Right ventricle myocardium superior (tissue), 1 donor: ENCODE measurements at regions not wholly inside any gene's neighbourhood (a gene's known extent, or its start where the extent isn't known, plus 50 kb on each side); places are given as distances from the start of the nearest gene placed in this dataset.

Experiments
- ATAC-seq: fragments of 200-7000 bp; cut with Tn5 transposase; one replicate; pipeline ENCODE4 v1.9.1; 2020; ENCODE audit warnings: mild to moderate bottlenecking; ENCODE audit not compliant: poor library complexity
- DNase-seq: peaks from one replicate; pipeline ENCODE4 v3.0.0-alpha.2; 2020
- intact Hi-C: fragments of 100-400 bp; cut with DNase I; formaldehyde crosslinking; loops from one replicate; pipeline ENCODE4 v1.11.2; 2022
- donor health status: DM: no; HTN: yes; CAD: no; lungs with severe emphysema.

DNA sequence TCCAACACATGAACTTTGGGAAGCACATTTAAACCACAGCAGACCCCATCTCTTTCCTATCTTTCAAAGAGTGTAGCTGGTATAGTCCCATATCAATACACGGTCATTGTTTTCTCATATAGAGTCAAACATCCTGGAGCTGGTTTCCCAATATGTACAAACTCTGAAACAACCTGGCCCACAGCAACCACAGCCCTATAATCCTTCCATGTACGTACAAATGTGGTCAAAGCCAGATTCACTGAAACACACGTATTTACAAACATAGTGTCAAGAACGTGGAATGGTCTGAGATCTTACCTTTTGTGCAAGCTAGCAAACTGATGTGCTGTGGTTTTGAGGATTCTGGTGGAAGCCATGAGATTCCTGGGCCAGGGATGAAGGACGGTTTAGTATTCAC is 97.3 kb downstream of the HS1BP3 start:
- intact Hi-C loops = no loop called here
- DNase-seq = no peak
- ATAC-seq = no peak

DNA sequence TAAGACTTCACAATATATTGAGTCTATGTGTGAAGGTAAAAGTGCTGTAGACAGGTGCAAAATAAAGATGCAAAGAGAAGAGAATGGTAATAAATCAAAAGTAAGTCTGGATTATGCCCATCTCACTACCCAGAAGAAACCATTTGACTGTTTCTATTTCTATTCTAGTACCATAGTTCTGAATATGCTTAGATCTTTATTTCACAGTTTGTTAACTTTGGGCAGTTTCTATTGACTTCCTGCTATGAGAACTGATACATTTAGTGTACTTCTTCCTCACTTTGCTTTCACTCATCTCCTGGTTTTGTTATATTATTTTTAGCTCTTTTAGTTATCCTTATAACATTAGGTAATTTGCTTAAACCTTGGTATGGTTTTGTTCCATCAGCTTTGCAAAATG is 94.9 kb downstream of the HS1BP3 start:
- intact Hi-C loops = no loop called here
- DNase-seq (no peak), ATAC-seq (no peak)

DNA sequence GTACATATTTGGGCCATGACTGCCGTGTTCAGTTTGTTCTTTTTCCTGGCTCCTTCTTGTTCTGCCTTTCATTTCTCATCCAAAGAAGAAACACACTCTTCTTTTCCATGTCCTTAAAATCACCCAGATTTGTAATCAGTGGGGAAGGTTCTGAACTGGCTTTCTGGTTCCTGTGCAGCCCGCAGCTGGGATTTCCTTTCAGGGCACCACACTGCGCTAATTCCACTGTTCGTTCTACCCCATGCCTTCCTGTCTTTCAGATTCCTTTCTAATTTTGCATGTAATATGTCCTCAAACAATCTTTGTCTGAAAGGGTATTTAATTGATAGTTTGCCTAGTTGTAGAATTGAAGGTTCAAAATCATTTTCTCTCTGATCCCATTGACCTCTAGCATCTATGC is 94.1 kb downstream of the HS1BP3 start:
- intact Hi-C loops = no loop called here
- no peak for ATAC-seq
- DNase-seq = no peak

DNA sequence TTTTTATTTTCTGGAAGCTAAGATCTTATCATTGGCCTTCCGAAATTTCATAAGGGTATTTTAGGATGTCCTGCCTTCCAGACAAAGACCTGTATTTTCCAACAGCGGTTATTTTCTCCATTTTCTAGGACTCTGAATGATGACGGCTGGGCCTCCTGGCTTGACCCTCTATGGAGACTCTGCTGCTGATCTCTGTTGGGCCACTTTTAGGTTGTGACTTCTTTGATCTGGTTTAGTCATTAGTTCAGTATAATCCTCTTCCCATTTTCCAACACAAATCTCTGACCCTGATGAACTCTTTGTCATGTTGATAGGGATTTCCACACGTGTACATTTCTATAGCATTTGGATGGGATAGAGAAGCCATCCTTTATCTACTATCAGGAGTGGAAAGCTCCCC is 93.7 kb downstream of the HS1BP3 start:
- intact Hi-C loops = no loop called here
- ATAC-seq (no peak), DNase-seq (no peak)

DNA sequence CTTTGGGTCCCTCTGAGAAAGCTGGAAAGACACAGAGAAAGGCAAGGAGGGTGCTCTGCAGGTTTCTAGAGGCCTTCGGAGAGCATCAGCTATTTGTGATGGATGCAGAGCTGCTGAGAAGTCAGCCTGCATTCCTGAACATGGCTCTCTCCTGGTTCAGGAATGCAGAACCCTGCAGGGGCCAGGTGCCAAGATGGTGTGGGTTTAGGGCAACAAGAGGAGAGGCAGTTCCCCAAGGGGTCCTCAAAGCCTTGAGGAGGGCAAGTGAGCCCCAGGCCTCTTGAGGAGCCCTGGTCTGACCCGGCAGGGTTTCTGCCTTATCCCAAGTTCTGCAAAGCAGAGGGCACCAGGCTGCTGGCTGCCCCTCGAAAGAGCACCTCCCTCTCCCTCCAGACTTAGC is 93.3 kb downstream of the HS1BP3 start:
- no peak for ATAC-seq
- no peak for DNase-seq
- intact Hi-C loops = no loop called here

DNA sequence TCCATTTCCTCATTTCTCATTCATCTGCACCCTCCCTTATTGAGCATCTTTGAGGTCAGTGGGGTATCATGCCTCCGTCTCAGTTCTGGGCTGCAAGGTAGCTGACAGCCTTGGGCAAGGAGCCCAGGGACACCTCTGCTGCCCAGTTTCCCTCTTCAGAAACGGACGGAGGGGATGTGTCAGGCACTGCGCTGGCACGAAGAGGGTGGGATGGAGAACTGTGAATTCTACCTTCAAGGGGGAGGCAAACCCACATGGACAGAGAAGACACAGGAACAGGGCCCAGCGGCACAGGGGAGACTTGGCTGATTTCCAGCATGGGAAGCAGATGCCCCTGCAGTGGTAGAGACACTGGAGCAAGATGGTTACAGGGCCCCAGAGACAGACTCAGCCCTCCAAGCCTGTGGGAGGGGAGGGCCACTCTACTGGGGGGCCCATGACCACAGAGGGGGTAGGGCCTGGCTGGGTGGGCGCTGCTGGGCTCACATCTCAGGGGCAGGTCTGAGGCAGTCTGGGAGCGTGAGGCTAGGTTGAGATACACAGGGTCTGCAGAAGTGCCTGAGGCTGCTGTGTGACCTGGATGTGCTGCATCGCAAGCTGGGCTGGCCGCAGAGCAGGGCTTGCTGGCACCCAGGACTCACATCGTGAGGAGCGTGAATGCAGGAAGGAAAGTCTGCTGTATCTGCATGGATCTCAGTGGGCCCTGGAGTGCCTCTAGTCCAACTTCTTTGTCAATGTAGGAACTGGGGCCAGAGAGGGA is 92.3 kb downstream of the HS1BP3 start:
- intact Hi-C loops = no loop called here
- DNase-seq (no peak), ATAC-seq (no peak)

DNA sequence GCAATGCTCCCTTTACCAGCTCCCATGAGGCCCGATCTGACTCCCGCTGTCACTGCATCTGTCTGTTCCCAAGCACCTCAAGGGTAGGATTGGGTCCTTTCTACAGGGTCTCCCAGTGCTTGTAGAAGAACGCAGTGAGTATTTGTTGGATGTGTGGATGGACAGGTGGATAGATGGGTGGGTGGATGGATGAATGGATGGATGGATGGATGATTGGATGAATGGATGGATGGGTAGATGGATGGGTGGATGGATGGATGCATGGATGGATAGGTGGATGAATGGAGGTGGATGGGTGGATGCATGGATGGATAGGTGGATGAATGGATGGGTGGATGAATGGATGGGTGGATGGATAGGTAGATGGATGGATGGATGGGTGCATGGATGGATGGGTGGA is 91.6 kb downstream of the HS1BP3 start:
- intact Hi-C loops = no loop called here
- DNase-seq = no peak
- ATAC-seq = no peak

DNA sequence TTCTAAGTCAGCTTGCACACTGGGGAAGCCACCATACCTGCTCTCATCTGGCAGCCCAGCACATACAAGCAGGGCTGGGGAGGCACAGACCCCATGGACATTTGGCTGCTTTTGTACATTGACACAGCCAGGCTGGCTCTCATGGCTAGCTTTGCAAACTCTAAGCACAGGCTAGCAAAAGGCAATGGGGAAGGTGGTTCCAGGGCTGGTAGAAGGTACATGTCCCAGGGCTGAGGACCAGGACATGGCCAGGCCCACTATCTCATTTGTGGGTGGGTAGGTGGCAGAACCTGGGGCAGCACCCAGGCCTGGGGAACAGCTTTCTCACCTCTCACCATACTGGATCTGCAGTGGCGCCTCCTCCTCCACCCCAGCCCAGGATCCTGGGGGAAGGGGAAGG is 90.9 kb downstream of the HS1BP3 start:
- no peak for ATAC-seq
- DNase-seq = no peak
- intact Hi-C loops = no loop called here

DNA sequence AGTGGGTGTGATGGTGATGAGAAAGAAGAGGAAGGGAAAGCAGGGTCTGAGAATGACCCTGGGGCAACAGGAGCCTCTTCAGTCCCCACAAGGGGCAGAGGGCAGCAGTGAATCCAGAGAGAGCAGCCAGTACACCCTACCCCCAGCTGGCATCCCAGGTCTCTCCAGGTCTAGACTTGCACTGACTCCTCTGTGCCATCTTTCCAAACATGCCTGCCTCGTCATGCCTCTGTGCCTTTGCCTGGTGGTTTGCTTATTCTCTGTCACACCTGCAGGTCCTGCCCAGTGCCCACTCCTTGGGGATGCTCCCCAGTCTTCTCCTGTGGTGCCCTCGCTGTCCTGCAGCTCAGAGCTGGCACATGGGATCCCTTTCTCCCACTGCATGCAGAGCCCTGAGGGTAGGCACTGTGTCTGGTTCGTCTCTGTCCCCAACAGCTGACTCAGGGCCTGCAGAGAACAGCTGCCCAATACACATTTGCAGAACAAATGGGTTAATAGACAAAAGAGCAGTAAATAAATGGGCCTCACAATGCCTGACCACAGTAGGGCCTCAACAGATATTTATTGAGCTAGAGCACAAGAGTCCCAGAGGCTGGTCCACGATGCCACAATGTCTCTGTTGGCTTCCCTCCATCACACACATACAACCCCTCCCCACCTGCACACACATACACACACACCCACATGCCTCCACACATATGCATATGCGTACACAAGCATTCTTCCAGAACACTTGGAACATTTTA is 89.8 kb downstream of the HS1BP3 start:
- ATAC-seq (no peak), DNase-seq (no peak)
- intact Hi-C loops = no loop called here

DNA sequence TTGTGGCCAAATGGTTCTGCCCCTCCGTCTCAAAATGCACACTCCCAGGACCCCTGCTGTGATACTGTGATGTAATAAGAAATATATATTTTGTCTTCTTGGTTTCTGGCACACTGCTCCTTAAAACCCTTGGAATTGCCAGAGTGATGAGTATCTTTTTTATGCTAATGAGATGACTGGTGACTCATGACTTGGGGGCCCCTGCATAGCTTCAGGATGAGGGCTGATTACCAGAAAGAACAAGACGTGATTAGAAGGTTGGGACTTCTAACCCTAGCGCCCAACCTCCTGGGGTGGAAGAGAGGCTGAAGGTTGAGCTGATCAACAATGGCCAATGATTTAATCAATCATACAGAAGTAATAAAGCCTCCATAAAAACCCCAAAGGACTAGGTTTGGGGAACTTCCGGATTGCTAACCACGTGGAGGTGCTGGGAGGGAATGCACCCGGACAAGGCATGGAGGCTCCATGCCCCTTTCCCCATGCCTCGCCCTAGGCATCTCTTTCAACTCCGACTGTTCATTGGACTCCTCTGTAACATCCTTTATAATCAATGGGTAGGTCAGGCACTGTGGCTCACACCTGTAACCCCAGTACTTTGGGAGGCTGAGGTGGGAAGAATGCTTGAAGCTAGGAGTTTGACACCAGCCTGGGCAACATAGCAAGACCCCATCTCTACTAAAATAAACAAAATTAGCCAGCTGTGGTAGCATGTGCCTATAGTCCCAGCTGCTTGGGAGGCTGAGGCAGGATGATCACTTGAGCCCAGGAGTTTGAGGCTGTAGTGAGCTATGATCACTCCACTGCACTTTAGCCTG is 89.1 kb downstream of the HS1BP3 start:
- DNase-seq = no peak
- no peak for ATAC-seq
- intact Hi-C loops = no loop called here

DNA sequence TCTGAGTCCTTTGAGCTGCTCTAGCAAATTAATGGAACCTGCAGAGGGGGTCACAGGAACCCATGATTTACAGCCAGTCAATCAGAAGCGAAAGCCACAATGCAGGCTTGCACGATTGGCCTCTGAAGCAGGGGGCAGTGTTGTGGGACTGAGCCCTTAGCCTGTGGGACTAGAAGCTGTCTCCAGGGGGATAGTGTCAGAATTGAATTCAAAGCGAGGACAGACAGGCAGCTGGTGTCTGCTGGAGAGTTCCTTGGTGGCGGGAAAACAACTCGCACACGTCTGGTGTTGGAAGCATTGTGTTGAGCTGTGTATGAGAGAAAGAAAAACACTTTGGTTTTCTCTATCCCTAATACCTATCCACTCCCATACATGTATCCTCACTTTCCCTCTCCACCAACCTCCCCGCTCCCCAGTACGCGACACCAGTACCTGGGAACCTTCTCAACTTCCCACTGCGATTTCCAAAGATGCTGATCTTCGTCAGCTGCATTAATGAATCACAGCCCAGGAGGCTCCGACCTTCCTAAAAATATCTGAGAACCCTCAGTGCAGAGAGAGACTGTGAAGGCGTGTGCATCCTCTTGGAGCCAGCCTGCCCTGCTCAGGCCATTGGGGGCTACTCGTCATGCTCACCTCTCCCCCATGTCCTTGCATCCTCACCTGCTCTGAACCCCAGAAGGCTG is 88.2 kb downstream of the HS1BP3 start:
- intact Hi-C loops = no loop called here
- no peak for DNase-seq
- no peak for ATAC-seq

DNA sequence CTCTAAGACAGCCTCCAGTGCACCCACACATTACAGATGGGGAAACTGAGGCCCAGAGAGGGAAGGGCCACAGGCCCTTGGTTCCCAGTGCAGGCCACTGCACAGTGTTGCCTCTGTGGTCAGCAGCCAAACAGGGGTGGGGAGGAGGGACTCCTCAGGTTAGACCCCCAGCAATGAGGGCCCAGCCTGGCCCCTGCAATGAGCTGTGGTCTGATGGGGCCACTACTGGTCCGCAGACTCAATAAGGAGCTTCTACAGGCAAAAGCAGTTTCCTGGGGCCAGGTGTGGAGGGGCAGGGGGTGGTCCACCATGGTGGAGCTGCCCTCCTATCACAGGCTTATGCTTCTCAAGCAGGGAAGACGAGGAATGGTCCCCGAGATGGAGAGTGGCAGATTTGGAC is 87.6 kb downstream of the HS1BP3 start:
- DNase-seq (no peak), ATAC-seq (no peak)
- intact Hi-C loops = no loop called here

DNA sequence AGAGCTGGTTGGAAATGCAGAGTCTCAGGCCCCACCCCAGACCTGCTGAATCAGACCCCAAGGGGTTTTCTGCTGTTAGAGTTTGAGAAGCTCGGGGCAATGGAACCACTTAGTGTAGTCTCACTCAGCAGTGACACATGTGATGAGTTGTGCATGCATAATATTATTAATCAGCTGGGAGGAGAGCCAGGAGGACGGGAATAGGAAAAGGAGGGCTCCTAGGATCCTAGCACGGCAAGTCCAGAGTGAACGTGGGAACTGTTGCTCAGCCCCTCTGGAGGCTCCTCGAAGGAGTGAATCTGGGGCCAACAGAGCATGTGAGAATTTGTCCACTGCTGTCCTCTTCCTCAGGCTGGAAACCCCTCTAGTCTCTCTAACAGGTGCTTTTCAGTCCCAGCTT is 87.1 kb downstream of the HS1BP3 start:
- intact Hi-C loops = no loop called here
- ATAC-seq (no peak), DNase-seq (no peak)

DNA sequence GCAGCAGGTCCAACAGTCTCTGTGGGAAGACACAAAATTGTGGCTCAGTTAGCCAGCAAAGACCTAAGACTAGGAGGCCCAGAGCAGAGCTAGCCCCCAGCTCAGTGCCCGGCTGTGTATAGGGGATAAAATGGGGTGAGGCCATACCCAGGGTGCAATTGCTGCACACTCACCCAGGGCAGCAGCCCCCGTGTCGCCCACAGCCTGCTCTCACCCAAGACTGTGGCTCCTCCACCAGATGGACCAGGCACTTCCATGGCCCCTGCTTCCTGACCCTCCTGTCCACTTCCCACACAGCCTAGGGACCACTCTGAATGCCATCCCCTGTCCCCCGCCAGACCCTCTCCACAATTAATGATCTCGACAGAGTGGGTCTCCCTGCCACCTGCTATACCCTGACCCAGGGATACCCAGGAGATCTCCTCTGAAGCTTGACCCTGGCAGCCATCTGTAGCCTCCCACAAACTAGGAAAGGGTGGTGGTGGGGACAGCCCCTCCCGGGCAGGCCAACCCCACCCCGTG is 85.7 kb downstream of the HS1BP3 start:
- intact Hi-C loops = no loop called here
- ATAC-seq (no peak), DNase-seq (no peak)

DNA sequence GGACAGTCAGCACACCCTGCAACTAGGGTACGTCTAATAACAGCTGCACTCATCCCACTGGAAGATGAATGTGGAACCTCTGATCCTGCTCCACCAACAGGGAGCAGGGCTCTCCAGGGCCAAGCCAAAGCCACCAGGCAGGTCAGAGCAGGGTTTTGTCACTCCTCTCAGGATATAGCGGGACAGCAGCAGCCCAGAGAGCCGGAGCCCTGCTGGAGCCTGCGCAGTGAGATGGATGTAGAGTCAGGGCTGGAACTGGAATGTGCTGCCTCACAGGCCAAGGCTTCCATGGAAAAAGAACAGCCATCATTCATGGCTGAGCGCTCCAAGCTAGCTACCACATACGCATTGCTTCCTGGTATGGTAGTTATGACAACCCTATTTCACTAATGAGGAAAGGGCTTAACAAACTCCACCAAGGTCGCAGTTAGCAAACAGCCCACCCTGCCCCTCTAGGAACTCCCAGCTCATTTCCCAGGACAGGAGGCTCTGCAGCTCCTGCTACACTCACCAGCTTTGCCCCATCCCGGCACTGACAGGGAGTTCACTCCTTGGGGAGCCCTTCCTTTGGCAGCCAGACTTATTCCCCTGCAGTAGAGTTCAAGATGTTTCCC is 85.2 kb downstream of the HS1BP3 start:
- no peak for DNase-seq
- intact Hi-C loops = no loop called here
- ATAC-seq = no peak

DNA sequence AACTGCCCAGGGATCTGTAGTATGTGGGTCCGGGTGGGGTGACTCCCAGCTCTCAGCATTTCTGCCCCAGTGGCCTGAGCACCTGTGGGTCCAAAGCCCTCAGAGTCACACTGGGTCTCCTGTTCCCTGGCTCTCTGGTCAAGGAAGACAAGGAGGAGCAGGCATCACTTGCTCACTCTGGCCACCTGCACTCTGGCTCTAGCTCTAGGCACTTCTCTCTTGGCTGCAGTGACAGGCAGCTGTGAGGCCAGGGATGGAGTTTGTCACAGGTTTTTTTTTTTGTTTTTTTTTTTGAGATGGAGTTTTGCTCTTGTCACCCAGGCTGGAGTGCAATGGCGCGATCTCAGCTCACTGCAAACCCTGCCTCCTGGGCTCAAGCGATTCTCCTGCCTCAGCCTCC is 84.6 kb downstream of the HS1BP3 start:
- no peak for ATAC-seq
- DNase-seq = no peak
- intact Hi-C loops = no loop called here

DNA sequence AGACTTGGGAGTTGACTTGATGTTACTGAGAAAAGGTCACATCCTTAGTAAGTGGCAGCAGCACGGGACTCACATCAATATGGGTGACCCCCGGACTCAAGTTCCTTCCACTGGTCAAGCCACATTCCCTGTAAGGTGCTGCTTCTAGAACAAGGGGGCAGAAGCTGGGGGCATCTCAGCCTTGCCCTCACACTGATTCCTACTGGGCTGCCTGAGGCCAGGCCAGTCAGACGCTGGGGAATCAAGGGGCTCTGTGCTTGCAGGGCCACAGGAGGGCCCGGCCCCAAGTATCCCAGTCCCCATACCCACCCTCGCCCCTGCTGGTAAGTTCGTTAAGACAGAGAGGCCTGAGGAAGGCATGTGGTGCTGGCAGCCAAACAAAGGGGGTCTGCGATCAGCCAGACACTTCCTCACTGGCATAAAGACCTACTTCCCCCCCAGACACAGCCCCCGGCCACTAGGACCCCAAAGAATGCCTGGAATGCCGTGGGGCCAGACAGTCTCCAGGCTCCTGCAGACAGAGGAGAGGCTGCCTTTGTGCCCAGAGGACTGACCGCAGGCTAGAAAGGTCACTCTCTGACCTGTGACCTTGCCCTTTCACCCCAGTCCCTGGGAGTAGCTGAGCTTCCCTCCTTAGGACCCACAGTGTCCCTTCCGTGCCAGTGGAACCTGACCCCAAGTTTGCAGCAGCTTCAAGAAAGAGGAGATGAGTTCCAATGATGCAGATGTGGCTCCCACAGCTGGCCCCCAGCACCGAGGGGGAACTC is 83.6 kb downstream of the HS1BP3 start:
- no peak for ATAC-seq
- intact Hi-C loops = no loop called here
- no peak for DNase-seq
